Erythroblast (primary cell): ENCODE measurements at regions not wholly inside any gene's neighbourhood (a gene's known extent, or its start where the extent isn't known, plus 50 kb on each side); places are given as distances from the start of the nearest gene placed in this dataset.

ENCODE experiments used
- GATA1 ChIP-seq: IDR thresholded peaks from 2 replicates; pipeline ENCODE4 v1.6.1; 2011; ENCODE audit warnings: low read depth, mild to moderate bottlenecking, control low read depth, low read length, moderate library complexity
- POLR2A ChIP-seq: IDR thresholded peaks from 2 replicates; pipeline ENCODE4 v1.6.1; 2011; ENCODE audit warnings: mild to moderate bottlenecking, low read length

DNA sequence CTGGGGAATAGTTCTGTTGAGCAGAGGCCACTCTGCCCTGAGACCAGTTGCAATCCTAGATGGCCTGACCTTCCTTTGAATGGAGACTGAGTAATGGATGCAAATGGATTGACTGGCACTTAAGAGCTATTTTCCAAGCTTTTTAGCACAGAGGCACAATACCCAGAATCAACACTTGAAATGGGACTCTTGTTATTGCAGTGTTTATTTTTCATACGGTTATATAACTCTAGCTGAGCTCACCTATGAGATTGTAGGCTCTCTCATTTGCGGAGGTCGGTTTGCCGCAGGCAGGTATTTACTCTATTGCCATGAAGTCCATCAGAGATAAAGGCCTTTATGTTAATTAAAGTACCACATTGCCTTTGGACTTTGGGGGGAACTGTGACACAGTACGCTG lies 422.3 kb upstream of the CELF4 start:
- TF ChIP-seq POLR2A (no peak), GATA1 (no peak)
